A673 (cell line): ENCODE measurements at regions not wholly inside any gene's neighbourhood (a gene's known extent, or its start where the extent isn't known, plus 50 kb on each side); places are given as distances from the start of the nearest gene placed in this dataset.

Experiments
- CTCF ChIP-seq: fragments of 300-800, 200-600 bp; sonication (generic); conservative IDR thresholded peaks from 2 replicates; pipeline ENCODE4 v1.5.1; 2017; ENCODE audit warnings: low read depth, mild to moderate bottlenecking, antibody characterized with exemption, low read length, moderate library complexity, mixed read lengths
- EZH2 ChIP-seq: fragments of 200-600 bp; sonication (generic); IDR thresholded peaks from 2 replicates; pipeline ENCODE4 v1.6.1; 2017; ENCODE audit warnings: borderline replicate concordance, low read depth, mild to moderate bottlenecking, mixed read lengths, antibody characterized with exemption, low read length; ENCODE audit not compliant: poor library complexity, severe bottlenecking

GRCh38 chr10:31599626-31600504 lies 280.8 kb downstream of the ZEB1 start:
- TF ChIP-seq CTCF (no peak), EZH2 (no peak)
